GM12878 (cell line): ENCODE measurements at regions not wholly inside any gene's neighbourhood (a gene's known extent, or its start where the extent isn't known, plus 50 kb on each side); places are given as distances from the start of the nearest gene placed in this dataset.

ENCODE experiments used
- ATAC-seq: fragments of 200-7000 bp; cut with Tn5 transposase; 3 replicates; pipeline ENCODE4 v1.9.1; 2020; ENCODE audit warnings: mild to moderate bottlenecking, moderate library complexity
- BruUV-seq: library from RNA; stranded (reverse); fragments of 400-500 nt; replicated peaks from 2 replicates; lab custom pipeline; 2021; lab: Mats Ljungman, UMichigan
- CTCF ChIA-PET: fragments of 300-600 bp; sonication (Branson Sonifier 250); formaldehyde crosslinking; extraction: SDS; loops from one replicate; lab custom pipeline; 2021; ENCODE audit warnings: inconsistent platforms; lab: Yijun Ruan, JAX
- POLR2A ChIA-PET: fragments of 350-600 bp; formaldehyde crosslinking; extraction: SDS; loops from one replicate; lab custom pipeline; 2021; ENCODE audit warnings: inconsistent platforms; lab: Charles Lee
- RAD21 ChIA-PET: fragments of 300-600 bp; sonication (Branson Sonifier 250); formaldehyde crosslinking; loops from one replicate; lab custom pipeline; 2023; ENCODE audit warnings: antibody characterized with exemption; ENCODE audit not compliant: unreplicated experiment; lab: Charles Lee
- SMC1A ChIA-PET: fragments of 300-600 bp; sonication (Branson Sonifier 250); formaldehyde crosslinking; loops from one replicate; lab custom pipeline; 2023; ENCODE audit not compliant: unreplicated experiment, uncharacterized antibody; lab: Charles Lee
- DNase-seq: peaks from one replicate; pipeline ENCODE4 v3.0.0-alpha.2; 2011; ENCODE audit warnings: low read depth, low spot score
- FAIRE-seq: peaks from 3 replicates; lab custom pipeline; 2011; peaks lifted over from hg19 to GRCh38; lab: Jason Lieb, UNC
- H2AFZ ChIP-seq: 2 replicates; pipeline ENCODE4 v1.6.0; 2011; ENCODE audit warnings: low read depth, low read length, control low read depth; ENCODE audit not compliant: control insufficient read depth
- H3K27ac ChIP-seq: 2 replicates; pipeline ENCODE4 v1.5.1; 2011; ENCODE audit warnings: control low read depth; ENCODE audit not compliant: control insufficient read depth, insufficient read depth
- H3K27me3 ChIP-seq, 2 experiments: replicated peaks in 1 of 2; 2 replicates each; pipeline versions ENCODE4 v1.6.0 to v1.6.1; 2011; ENCODE audit warnings: low read length in 1 of 2; ENCODE audit not compliant: control insufficient read depth in 2 of 2, insufficient read depth in 2 of 2
- H3K36me3 ChIP-seq, 2 experiments: 2 replicates each; pipeline ENCODE4 v1.5.1; 2011; ENCODE audit warnings: low read length in 1 of 2; ENCODE audit not compliant: control insufficient read depth in 2 of 2, insufficient read depth in 2 of 2
- H3K4me1 ChIP-seq: 2 replicates; pipeline ENCODE4 v1.6.1; 2011; ENCODE audit warnings: mild to moderate bottlenecking, low read length, moderate library complexity, mixed read lengths; ENCODE audit not compliant: control insufficient read depth, insufficient read depth
- H3K4me2 ChIP-seq: 2 replicates; pipeline ENCODE4 v1.6.0; 2011; ENCODE audit warnings: control low read depth; ENCODE audit not compliant: control insufficient read depth, insufficient read depth
- H3K4me3 ChIP-seq: fragments of 200-600 bp; sonication (generic); 2 replicates; pipeline ENCODE4 v1.5.1; 2016
- H3K79me2 ChIP-seq: 2 replicates; pipeline ENCODE4 v1.6.0; 2011; ENCODE audit warnings: low read length; ENCODE audit not compliant: control insufficient read depth, insufficient read depth
- H3K9ac ChIP-seq: 2 replicates; pipeline ENCODE4 v1.8.0; 2011; ENCODE audit warnings: low read length, control low read depth, mixed read lengths; ENCODE audit not compliant: control insufficient read depth, insufficient read depth
- H3K9me3 ChIP-seq: replicated peaks from 3 replicates; pipeline ENCODE4 v1.5.1; 2011; ENCODE audit warnings: mild to moderate bottlenecking, low read length; ENCODE audit not compliant: control insufficient read depth, insufficient read depth
- H4K20me1 ChIP-seq: 2 replicates; pipeline ENCODE4 v1.6.0; 2011; ENCODE audit not compliant: control insufficient read depth, insufficient read depth
- DPF2 ChIP-seq: fragments of 450-650 bp; IDR thresholded peaks from 2 replicates; pipeline ENCODE4 v1.6.1; 2017; ENCODE audit warnings: mild to moderate bottlenecking
- FOXK2 ChIP-seq: fragments of 450-650 bp; IDR thresholded peaks from 2 replicates; pipeline ENCODE4 v1.6.1; 2017; ENCODE audit warnings: mild to moderate bottlenecking, moderate library complexity
- IKZF1 ChIP-seq: fragments of 450-650 bp; conservative IDR thresholded peaks from 2 replicates; pipeline ENCODE4 v1.6.1; 2017; ENCODE audit warnings: antibody characterized with exemption, mild to moderate bottlenecking
- KAT2A ChIP-seq: conservative IDR thresholded peaks from 2 replicates; pipeline ENCODE4 v1.6.1; 2011; ENCODE audit warnings: low read depth, low read length; ENCODE audit not compliant: control insufficient read depth
- NBN ChIP-seq: fragments of 450-650 bp; IDR thresholded peaks from 2 replicates; pipeline ENCODE4 v1.6.1; 2016
- NFYA ChIP-seq: IDR thresholded peaks from 2 replicates; pipeline ENCODE4 v1.6.1; 2011; ENCODE audit warnings: low read depth, mild to moderate bottlenecking, low read length, improper control_type of control experiment, borderline replicate concordance
- NR2C1 ChIP-seq: fragments of 450-650 bp; IDR thresholded peaks from 2 replicates; pipeline ENCODE4 v1.6.1; 2017; ENCODE audit warnings: antibody characterized with exemption, mild to moderate bottlenecking, moderate library complexity
- POLR2A ChIP-seq: IDR thresholded peaks from 2 replicates; pipeline ENCODE4 v1.6.1; 2011; ENCODE audit warnings: low read depth, mild to moderate bottlenecking, low read length
- RUNX3 ChIP-seq: IDR thresholded peaks from 2 replicates; pipeline ENCODE4 v1.6.1; 2012; ENCODE audit warnings: low read length, inconsistent platforms
- SMC3 ChIP-seq: IDR thresholded peaks from 2 replicates; pipeline ENCODE4 v1.6.1; 2011; ENCODE audit warnings: low read length, improper control_type of control experiment, borderline replicate concordance
- SUPT20H ChIP-seq: IDR thresholded peaks from 2 replicates; pipeline ENCODE4 v1.6.1; 2011; ENCODE audit warnings: low read depth, mild to moderate bottlenecking, low read length, moderate library complexity, borderline replicate concordance; ENCODE audit not compliant: control insufficient read depth
- TARDBP ChIP-seq: IDR thresholded peaks from 2 replicates; pipeline ENCODE4 v1.6.1; 2016; ENCODE audit warnings: borderline replicate concordance
- ZBTB11 ChIP-seq: fragments of 450-650 bp; formaldehyde crosslinking; IDR thresholded peaks from 2 replicates; pipeline ENCODE4 v1.5.0; 2022; ENCODE audit warnings: mild to moderate bottlenecking, missing genetic modification characterization
- WGBS: methylation state at CpG from one replicate; pipeline ENCODE4 v1.1.6; 2016; ENCODE audit warnings: low lambda C conversion rate; ENCODE audit not compliant: insufficient replicate concordance, insufficient coverage; ENCODE audit errors: missing lambda C conversion rate; 5-methylcytosine and 5-hydroxymethylcytosine counted together
- in situ Hi-C: fragments of 300-500 bp; cut with MboI; formaldehyde crosslinking; loops from 9 replicates; pipeline ENCODE4 v1.14.3; 2018; ENCODE audit warnings: mixed read lengths
- intact Hi-C: fragments of 100-400 bp; cut with micrococcal nuclease; formaldehyde crosslinking; loops from one replicate; pipeline ENCODE4 v1.14.2; 2022; ENCODE audit not compliant: unreplicated experiment

DNA sequence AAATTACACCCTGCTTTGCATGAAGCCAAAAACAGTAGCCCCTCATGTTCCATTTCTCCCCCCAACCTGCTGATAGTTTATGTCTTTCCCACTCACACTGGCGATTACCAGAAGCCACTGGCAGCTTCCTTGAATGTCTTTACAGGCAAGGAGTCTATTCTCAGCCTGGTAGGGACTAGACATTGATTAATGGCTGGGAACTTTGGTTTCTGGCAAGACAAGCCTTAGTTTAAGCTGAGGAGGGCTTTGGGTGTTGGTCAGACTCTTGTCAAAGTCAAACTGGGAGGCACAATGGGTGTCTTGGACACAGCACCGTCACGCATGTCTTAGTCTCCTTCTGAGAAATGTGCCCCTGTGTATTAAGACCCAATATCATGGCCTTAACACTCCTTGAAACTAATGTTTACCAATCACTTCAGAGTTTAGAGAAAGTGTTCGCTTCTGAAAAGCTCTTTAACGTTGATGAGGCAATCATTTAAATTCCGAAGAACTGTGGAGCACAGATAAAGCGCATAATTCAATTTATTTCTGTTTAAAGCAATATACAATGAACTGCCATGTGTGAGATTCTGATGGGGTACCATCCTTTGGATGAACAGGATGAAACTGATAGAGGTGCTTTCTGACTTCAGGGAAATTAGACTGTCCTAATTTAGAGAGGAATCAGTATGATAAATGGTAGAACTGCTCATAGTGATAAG, 53.9 kb upstream of the CPEB4 start:
- Histone ChIP-seq H3K9me3 (no peaks in the 10 kb centered on the region), H4K20me1 (no peaks in the 10 kb centered on the region), H3K9ac (no peak overlapping the region), H3K36me3 (no peaks in the 10 kb centered on the region), H3K79me2 (no peaks in the 10 kb centered on the region), H3K4me3 (no peak overlapping the region), H3K27ac (no peak overlapping the region), H2AFZ (no peak overlapping the region), H3K4me2 (no peak overlapping the region), H3K27me3 (no peaks in the 10 kb centered on the region), H3K4me1 (peaks cover 31% of the 10 kb centered on the region)
- no TSS peak for BruUV-seq
- no peak for FAIRE-seq
- TF ChIP-seq TARDBP (no peak), FOXK2 (no peak), SMC3 (no peak), POLR2A (no peak), KAT2A (no peak), IKZF1 (no peak), NR2C1 (no peak), NBN (no peak), DPF2 (no peak), NFYA (no peak), ZBTB11 (CRISPR knock-in tag) (no peak), RUNX3 (no peak), SUPT20H (no peak)
- intact Hi-C loops: no loop called here
- ChIA-PET SMC1A (interaction anchor here (1.3 to 19.8 kb wide), 8 partner anchors 11 to 154 kb away, joined by 3 to 283 read pairs (median 6); partner anchors contain the start of gene CPEB4), RAD21 (interaction anchor here (1.2 to 15.3 kb wide), 3 partner anchors 10 to 57 kb away, joined by 3 to 395 read pairs (median 21); partner anchors contain the start of gene CPEB4), CTCF (interaction anchor here (0.6 to 1.7 kb wide), 3 partner anchors 15 to 218 kb away, joined by 3 to 5 read pairs (median 4); partner anchors contain the start of gene BOD1), POLR2A (interaction anchor here (15.5 kb wide), 1 partner anchor 56 kb away, joined by 240 read pairs; the partner anchor contains the start of gene CPEB4)
- ATAC-seq: no peak
- in situ Hi-C loops: no loop called here
- DNase-seq: no peak
- 94% methylated on average over 7 of the region's 7 CpGs for WGBS
